Caco-2 (cell line): ENCODE measurements at regions not wholly inside any gene's neighbourhood (a gene's known extent, or its start where the extent isn't known, plus 50 kb on each side); places are given as distances from the start of the nearest gene placed in this dataset.

Experiments
- BruUV-seq: library from RNA; stranded (reverse); fragments of 400-500 nt; replicated peaks from 2 replicates; lab custom pipeline; 2021; lab: Mats Ljungman, UMichigan
- CTCF ChIA-PET: fragments of 300-600 bp; sonication (Branson Sonifier 250); formaldehyde crosslinking; loops from one replicate; lab custom pipeline; 2022; ENCODE audit warnings: antibody characterized with exemption; lab: Charles Lee
- POLR2A ChIA-PET: fragments of 300-600 bp; sonication (Branson Sonifier 250); formaldehyde crosslinking; loops from one replicate; lab custom pipeline; 2022; ENCODE audit warnings: antibody characterized with exemption; lab: Charles Lee
- DNase-seq, 2 experiments: peaks; one replicate each; pipeline versions ENCODE4 v3.0.0 to v3.0.0-alpha.2; 2020 to 2022
- H3K27me3 ChIP-seq: replicated peaks from 2 replicates; pipeline ENCODE4 v1.6.0; 2011; ENCODE audit warnings: low read length; ENCODE audit not compliant: control insufficient read depth, insufficient read depth
- H3K36me3 ChIP-seq: 2 replicates; pipeline ENCODE4 v1.5.1; 2011; ENCODE audit warnings: low read length; ENCODE audit not compliant: control insufficient read depth, insufficient read depth
- H3K4me1 ChIP-seq: fragments of 250-450 bp; sonication (Bioruptor Pico); 2 replicates; pipeline ENCODE4 v1.5.1; 2020; ENCODE audit warnings: mild to moderate bottlenecking
- H3K4me3 ChIP-seq: 2 replicates; pipeline ENCODE4 v1.5.1; 2011; ENCODE audit warnings: low read depth, mild to moderate bottlenecking, control low read depth, low read length
- H3K9me3 ChIP-seq: fragments of 250-450 bp; sonication (Bioruptor Pico); 2 replicates; pipeline ENCODE4 v1.5.1; 2020; ENCODE audit warnings: mild to moderate bottlenecking, moderate library complexity
- H3K27ac Mint-ChIP-seq: one replicate; pipeline ENCODE4 v1.8.0; 2022; ENCODE audit warnings: mixed read lengths; ENCODE audit not compliant: unreplicated experiment
- H3K27me3 Mint-ChIP-seq: one replicate; pipeline ENCODE4 v1.8.0; 2022; ENCODE audit warnings: mixed read lengths; ENCODE audit not compliant: insufficient read depth, unreplicated experiment
- H3K36me3 Mint-ChIP-seq: one replicate; pipeline ENCODE4 v1.8.0; 2022; ENCODE audit warnings: mild to moderate bottlenecking, mixed read lengths; ENCODE audit not compliant: insufficient read depth, unreplicated experiment
- H3K4me1 Mint-ChIP-seq: one replicate; pipeline ENCODE4 v1.8.0; 2022; ENCODE audit warnings: low read depth, mixed read lengths; ENCODE audit not compliant: unreplicated experiment
- H3K4me3 Mint-ChIP-seq: one replicate; pipeline ENCODE4 v1.8.0; 2022; ENCODE audit warnings: mild to moderate bottlenecking, moderate library complexity, mixed read lengths; ENCODE audit not compliant: unreplicated experiment
- H3K9me3 Mint-ChIP-seq: one replicate; pipeline ENCODE4 v1.8.0; 2022; ENCODE audit warnings: mixed read lengths; ENCODE audit not compliant: unreplicated experiment
- CTCF ChIP-seq, 2 experiments: fragments of 200-600 bp in 1 of 2; IDR thresholded peaks; 1 replicate in 1 of 2; 2 replicates in 1 of 2; pipeline versions ENCODE4 v1.5.1 to v1.8.0; 2011 to 2022; ENCODE audit warnings: antibody characterized with exemption in 1 of 2, control low read depth in 1 of 2, inconsistent platforms in 1 of 2, low read depth in 1 of 2, low read length in 1 of 2, mild to moderate bottlenecking in 1 of 2, moderate library complexity in 1 of 2; ENCODE audit not compliant: insufficient read depth in 1 of 2, severe bottlenecking in 1 of 2, unreplicated experiment in 1 of 2
- intact Hi-C: fragments of 100-400 bp; cut with micrococcal nuclease; formaldehyde crosslinking; loops from one replicate; pipeline ENCODE4 v1.10.0; 2022; ENCODE audit not compliant: unreplicated experiment

GRCh38 chr14:29425705-29426482, 501.8 kb downstream of the PRKD1 start:
- Histone ChIP-seq H3K4me3 (no peak overlapping the region), H3K9me3 (no peaks in the 10 kb centered on the region), H3K36me3 (no peaks in the 10 kb centered on the region), H3K27me3 (no peaks in the 10 kb centered on the region), H3K4me1 (no peaks in the 10 kb centered on the region)
- ChIA-PET CTCF (no interaction called here), POLR2A (no interaction called here)
- Mint-ChIP-seq H3K27ac (no peak overlapping the region), H3K36me3 (no peaks in the 10 kb centered on the region), H3K27me3 (peaks cover 15% of the 10 kb centered on the region), H3K4me3 (no peak overlapping the region), H3K4me1 (no peaks in the 10 kb centered on the region), H3K9me3 (no peaks in the 10 kb centered on the region)
- no peak for TF ChIP-seq CTCF (IDR thresholded peaks at IDR 0.05; ENCODE audit: insufficient read depth in 1 of 2, low read depth in 1 of 2, low read length in 1 of 2, severe bottlenecking in 1 of 2, unreplicated experiment in 1 of 2)
- DNase-seq = no peak
- intact Hi-C loops = no loop called here
- BruUV-seq = no TSS peak

DNA sequence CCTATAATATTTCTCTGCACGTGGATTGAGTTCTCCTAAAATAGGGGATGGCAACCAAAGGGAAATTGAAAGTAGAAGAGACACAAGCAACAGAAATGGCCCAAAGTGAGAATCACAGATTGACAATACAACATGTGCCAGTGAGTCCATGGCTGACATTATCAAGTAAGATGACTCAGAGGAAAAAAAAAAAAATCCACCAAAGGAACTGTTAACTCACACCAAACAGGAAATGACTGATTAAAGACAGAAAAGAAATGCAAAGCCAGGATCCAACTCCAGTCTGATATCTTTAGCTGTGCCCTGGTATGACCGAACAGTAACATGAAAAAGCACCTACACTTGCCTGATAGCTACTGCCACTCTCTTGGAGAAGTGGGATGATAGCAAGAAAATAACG, 485.0 kb downstream of the PRKD1 start:
- Histone ChIP-seq H3K9me3 (no peaks in the 10 kb centered on the region), H3K4me3 (no peak overlapping the region), H3K4me1 (no peaks in the 10 kb centered on the region), H3K27me3 (no peaks in the 10 kb centered on the region), H3K36me3 (no peaks in the 10 kb centered on the region)
- no peak overlapping the region for H3K27ac Mint-ChIP-seq
- no peak for TF ChIP-seq CTCF (IDR thresholded peaks at IDR 0.05; ENCODE audit: insufficient read depth in 1 of 2, low read depth in 1 of 2, low read length in 1 of 2, severe bottlenecking in 1 of 2, unreplicated experiment in 1 of 2)
- H3K27me3 Mint-ChIP-seq = peaks cover 11% of the 10 kb centered on the region
- H3K36me3 Mint-ChIP-seq = no peaks in the 10 kb centered on the region
- no TSS peak for BruUV-seq
- no peak overlapping the region for H3K4me3 Mint-ChIP-seq
- no peaks in the 10 kb centered on the region for H3K4me1 Mint-ChIP-seq
- no peak for DNase-seq
- intact Hi-C loops = no loop called here
- POLR2A ChIA-PET = no interaction called here
- H3K9me3 Mint-ChIP-seq = no peaks in the 10 kb centered on the region
- CTCF ChIA-PET = no interaction called here

- no peak overlapping the region for H3K4me3 ChIP-seq
- H3K9me3 ChIP-seq = no peaks in the 10 kb centered on the region
- no peak for DNase-seq
- H3K4me3 Mint-ChIP-seq = no peak overlapping the region
- H3K27me3 ChIP-seq = no peaks in the 10 kb centered on the region
- H3K27me3 Mint-ChIP-seq = peaks cover 11% of the 10 kb centered on the region
- intact Hi-C loops = no loop called here
- no peak for TF ChIP-seq CTCF (IDR thresholded peaks at IDR 0.05; ENCODE audit: insufficient read depth in 1 of 2, low read depth in 1 of 2, low read length in 1 of 2, severe bottlenecking in 1 of 2, unreplicated experiment in 1 of 2)
- CTCF ChIA-PET = no interaction called here
- H3K4me1 ChIP-seq = no peaks in the 10 kb centered on the region
- no peaks in the 10 kb centered on the region for H3K36me3 ChIP-seq
- no TSS peak for BruUV-seq
- POLR2A ChIA-PET = no interaction called here
- no peaks in the 10 kb centered on the region for H3K4me1 Mint-ChIP-seq
- no peaks in the 10 kb centered on the region for H3K36me3 Mint-ChIP-seq
- no peaks in the 10 kb centered on the region for H3K9me3 Mint-ChIP-seq
- H3K27ac Mint-ChIP-seq = no peak overlapping the region
Observed at GRCh38 chr14:29444216-29444615, 483.4 kb downstream of the PRKD1 start.
